ENCODE measurements at regions not wholly inside any gene's neighbourhood (a gene's known extent, or its start where the extent isn't known, plus 50 kb on each side); places are given as distances from the start of the nearest gene placed in this dataset.

DNA sequence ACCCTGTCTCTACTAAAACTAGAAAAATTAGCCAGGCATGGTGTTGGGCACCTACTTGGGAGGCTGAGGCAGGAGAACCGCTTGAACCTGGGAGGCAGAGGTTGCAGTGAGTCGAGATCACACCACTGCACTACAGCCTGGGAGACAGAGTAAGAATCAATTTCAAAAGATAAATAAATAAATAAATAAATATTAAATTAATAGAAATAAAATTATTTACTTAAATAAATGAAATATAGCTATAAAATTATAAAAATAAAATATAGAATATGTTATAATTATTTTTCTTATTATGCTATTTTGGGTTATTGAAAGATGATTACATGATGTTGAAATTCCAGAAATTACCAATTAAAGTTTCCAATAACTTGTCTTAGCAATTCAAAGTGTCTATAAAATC lies 1029.8 kb upstream of the AGA start:
- Histone ChIP-seq H3K27ac (ENCODE audit: low read depth, low read length, severe bottlenecking) (no peak overlapping the region), H3K4me3 (ENCODE audit: extremely low read depth, insufficient read depth, low read length, poor library complexity, severe bottlenecking) (no peak overlapping the region), H3K9me3 (ENCODE audit: control insufficient read depth, low read length) (no peaks in the 10 kb centered on the region), H3K4me1 (ENCODE audit: control insufficient read depth, insufficient read depth, low read length, poor library complexity, severe bottlenecking) (no peaks in the 10 kb centered on the region), H3K36me3 (ENCODE audit: control insufficient read depth, insufficient read depth, low read length) (no peaks in the 10 kb centered on the region)
- WGBS, 2 experiments (ENCODE audit: insufficient coverage in 2 of 2): no CpG with 5 or more reads among the region's 2 CpGs

DNA sequence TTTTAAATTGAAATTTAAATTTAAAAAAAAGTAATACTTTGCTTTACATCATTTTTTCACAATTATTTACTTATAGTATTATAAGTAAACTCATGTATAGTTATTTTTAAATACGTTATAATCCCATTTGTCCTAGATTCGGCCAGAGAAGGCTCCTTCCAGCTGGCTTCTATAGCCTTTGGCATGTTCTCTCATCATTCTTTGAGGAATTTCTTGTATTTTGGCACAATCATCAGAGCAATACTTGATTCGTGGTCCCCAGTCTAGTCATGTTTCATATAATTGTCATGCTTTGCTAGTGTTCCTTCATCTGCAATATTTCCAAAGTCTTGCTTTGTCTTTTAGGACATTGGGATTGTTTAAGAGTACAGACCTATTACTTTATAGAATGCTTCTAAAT lies 1037.9 kb upstream of the AGA start:
- 89% methylated on average over 2 of the region's 3 CpGs; no CpG with 5 or more reads in 1 of the 2 experiments for WGBS, 2 experiments (ENCODE audit: insufficient coverage in 2 of 2)
- H3K9me3 ChIP-seq (ENCODE audit: control insufficient read depth, low read length): no peaks in the 10 kb centered on the region
- H3K4me3 ChIP-seq (ENCODE audit: extremely low read depth, insufficient read depth, low read length, poor library complexity, severe bottlenecking): no peak overlapping the region
- no peak overlapping the region for H3K27ac ChIP-seq (ENCODE audit: low read depth, low read length, severe bottlenecking)
- no peaks in the 10 kb centered on the region for H3K36me3 ChIP-seq (ENCODE audit: control insufficient read depth, insufficient read depth, low read length)
- H3K4me1 ChIP-seq (ENCODE audit: control insufficient read depth, insufficient read depth, low read length, poor library complexity, severe bottlenecking): no peaks in the 10 kb centered on the region

- Histone ChIP-seq H3K36me3 (ENCODE audit: control insufficient read depth, insufficient read depth, low read length) (no peaks in the 10 kb centered on the region), H3K27ac (ENCODE audit: low read depth, low read length, severe bottlenecking) (no peak overlapping the region), H3K9me3 (ENCODE audit: control insufficient read depth, low read length) (no peaks in the 10 kb centered on the region), H3K4me1 (ENCODE audit: control insufficient read depth, insufficient read depth, low read length, poor library complexity, severe bottlenecking) (no peaks in the 10 kb centered on the region), H3K4me3 (ENCODE audit: extremely low read depth, insufficient read depth, low read length, poor library complexity, severe bottlenecking) (no peak overlapping the region)
Observed at GRCh38 chr4:178480881-178481280, 1038.6 kb upstream of the AGA start.

GRCh38 chr4:178481564-178481963 lies 1039.3 kb upstream of the AGA start:
- H3K9me3 ChIP-seq (ENCODE audit: control insufficient read depth, low read length): no peaks in the 10 kb centered on the region
- H3K27ac ChIP-seq (ENCODE audit: low read depth, low read length, severe bottlenecking): no peak overlapping the region
- WGBS, 2 experiments (ENCODE audit: insufficient coverage in 2 of 2): 92% methylated on average over 2 of the region's 3 CpGs; no CpG with 5 or more reads in 1 of the 2 experiments
- H3K36me3 ChIP-seq (ENCODE audit: control insufficient read depth, insufficient read depth, low read length): no peaks in the 10 kb centered on the region
- no peak overlapping the region for H3K4me3 ChIP-seq (ENCODE audit: extremely low read depth, insufficient read depth, low read length, poor library complexity, severe bottlenecking)
- no peaks in the 10 kb centered on the region for H3K4me1 ChIP-seq (ENCODE audit: control insufficient read depth, insufficient read depth, low read length, poor library complexity, severe bottlenecking)

DNA sequence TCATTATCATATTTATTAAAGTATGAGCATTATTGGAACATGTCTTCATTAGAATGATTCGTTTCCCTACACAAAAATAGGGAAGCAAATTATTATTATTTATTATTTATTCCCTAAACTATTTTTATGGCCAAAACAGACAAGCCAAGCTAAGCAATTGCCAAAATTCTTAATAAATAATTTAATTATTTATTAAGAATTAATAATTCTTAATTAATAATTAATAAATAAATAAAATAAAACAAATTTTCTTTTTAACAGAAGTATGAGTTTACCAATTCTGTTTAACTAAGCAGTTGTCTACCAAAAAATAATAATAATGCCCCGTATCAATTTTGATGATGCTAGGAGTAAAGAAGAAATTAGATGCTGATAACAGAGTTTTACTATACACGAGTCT lies 1080.8 kb upstream of the AGA start:
- Histone ChIP-seq H3K36me3 (ENCODE audit: control insufficient read depth, insufficient read depth, low read length) (no peaks in the 10 kb centered on the region), H3K9me3 (ENCODE audit: control insufficient read depth, low read length) (no peaks in the 10 kb centered on the region), H3K27ac (ENCODE audit: low read depth, low read length, severe bottlenecking) (no peak overlapping the region), H3K4me1 (ENCODE audit: control insufficient read depth, insufficient read depth, low read length, poor library complexity, severe bottlenecking) (no peaks in the 10 kb centered on the region), H3K4me3 (ENCODE audit: extremely low read depth, insufficient read depth, low read length, poor library complexity, severe bottlenecking) (no peak overlapping the region)
- no CpG with 5 or more reads among the region's 3 CpGs for whole genome bisulfite sequencing, 2 experiments (ENCODE audit: insufficient coverage in 2 of 2)

DNA sequence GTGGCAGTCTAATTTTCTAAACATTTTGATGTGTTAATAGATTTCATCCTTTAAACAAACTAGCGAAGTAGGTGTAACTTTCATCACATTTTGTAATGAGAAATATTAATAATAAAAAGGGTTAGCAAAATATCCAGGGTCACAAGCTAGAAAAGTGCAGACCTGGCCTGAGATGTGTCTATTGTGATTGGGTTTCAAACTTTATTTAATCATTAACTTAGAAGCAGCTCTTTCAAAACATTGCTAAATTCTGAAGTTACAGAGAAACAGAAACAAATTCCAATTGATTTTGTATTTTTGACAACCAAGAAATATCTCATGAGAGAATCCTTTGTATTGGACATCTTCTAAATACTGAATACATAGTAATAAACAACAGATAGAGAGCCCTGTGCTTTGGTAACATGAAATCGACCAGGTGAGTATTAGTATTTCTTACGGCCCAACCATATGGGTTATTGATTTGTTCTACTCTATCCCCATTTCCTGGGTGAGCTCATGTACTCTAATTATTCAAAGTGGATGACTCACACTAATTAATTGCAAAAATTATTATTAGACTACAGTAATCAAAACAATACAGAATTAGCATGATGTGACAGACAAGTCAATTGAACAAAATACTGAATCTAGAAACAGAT lies 1093.8 kb upstream of the AGA start:
- Histone ChIP-seq H3K36me3 (ENCODE audit: control insufficient read depth, insufficient read depth, low read length) (no peaks in the 10 kb centered on the region), H3K27ac (ENCODE audit: low read depth, low read length, severe bottlenecking) (no peak overlapping the region), H3K4me3 (ENCODE audit: extremely low read depth, insufficient read depth, low read length, poor library complexity, severe bottlenecking) (no peak overlapping the region), H3K9me3 (ENCODE audit: control insufficient read depth, low read length) (no peaks in the 10 kb centered on the region), H3K4me1 (ENCODE audit: control insufficient read depth, insufficient read depth, low read length, poor library complexity, severe bottlenecking) (no peaks in the 10 kb centered on the region)
- WGBS, 2 experiments (ENCODE audit: insufficient coverage in 2 of 2): 82% methylated on average over 2 of the region's 3 CpGs; no CpG with 5 or more reads in 1 of the 2 experiments

DNA sequence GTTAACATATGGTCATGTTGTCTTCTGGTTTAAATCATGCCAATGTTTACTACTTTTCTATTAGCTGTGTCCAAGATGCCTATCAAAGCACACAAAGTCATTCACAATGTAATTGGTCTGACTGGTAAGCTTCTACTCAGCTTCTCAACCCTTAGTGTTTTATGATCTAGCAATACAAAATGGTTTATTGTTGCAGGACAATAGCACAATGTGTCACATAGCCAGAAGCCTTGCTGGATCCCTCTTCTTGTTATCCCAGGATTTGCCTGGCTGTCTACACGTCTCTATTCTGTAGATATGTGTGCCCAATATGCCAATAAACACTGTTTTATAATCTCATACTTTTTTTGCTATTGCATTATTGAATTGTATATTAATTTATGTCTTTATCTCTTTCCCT lies 1111.0 kb upstream of the AGA start:
- WGBS, 2 experiments (ENCODE audit: insufficient coverage in 2 of 2): no CpG with 5 or more reads among the region's 1 CpG
- no peak overlapping the region for H3K27ac ChIP-seq (ENCODE audit: low read depth, low read length, severe bottlenecking)
- H3K4me3 ChIP-seq (ENCODE audit: extremely low read depth, insufficient read depth, low read length, poor library complexity, severe bottlenecking): no peak overlapping the region
- no peaks in the 10 kb centered on the region for H3K36me3 ChIP-seq (ENCODE audit: control insufficient read depth, insufficient read depth, low read length)
- H3K9me3 ChIP-seq (ENCODE audit: control insufficient read depth, low read length): no peaks in the 10 kb centered on the region
- no peaks in the 10 kb centered on the region for H3K4me1 ChIP-seq (ENCODE audit: control insufficient read depth, insufficient read depth, low read length, poor library complexity, severe bottlenecking)

- H3K9me3 ChIP-seq (ENCODE audit: control insufficient read depth, low read length): no peaks in the 10 kb centered on the region
- no CpG with 5 or more reads among the region's 1 CpG for WGBS, 2 experiments (ENCODE audit: insufficient coverage in 2 of 2)
Observed at GRCh38 chr4:178554352-178554751, 1112.1 kb upstream of the AGA start.

DNA sequence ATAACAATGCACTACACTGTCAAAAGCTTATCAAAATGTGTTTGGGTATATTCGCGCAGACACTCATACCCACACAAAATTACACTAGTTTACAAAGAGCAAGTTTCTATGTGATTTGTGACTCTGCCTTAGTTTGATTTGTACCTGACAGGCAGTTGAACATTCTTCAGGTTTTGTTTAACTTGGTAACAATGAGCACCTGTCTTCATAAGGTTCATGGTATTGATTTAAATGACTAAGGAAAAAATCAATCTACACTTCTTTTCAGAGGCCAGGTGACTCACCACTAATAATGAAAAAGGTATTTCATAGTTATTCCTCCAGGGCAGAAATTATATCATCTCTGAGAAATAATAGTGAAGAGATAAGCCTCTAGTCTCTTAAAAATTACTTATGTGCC lies 1114.6 kb upstream of the AGA start:
- Histone ChIP-seq H3K36me3 (ENCODE audit: control insufficient read depth, insufficient read depth, low read length) (no peaks in the 10 kb centered on the region), H3K4me1 (ENCODE audit: control insufficient read depth, insufficient read depth, low read length, poor library complexity, severe bottlenecking) (no peaks in the 10 kb centered on the region), H3K9me3 (ENCODE audit: control insufficient read depth, low read length) (no peaks in the 10 kb centered on the region), H3K4me3 (ENCODE audit: extremely low read depth, insufficient read depth, low read length, poor library complexity, severe bottlenecking) (no peak overlapping the region), H3K27ac (ENCODE audit: low read depth, low read length, severe bottlenecking) (no peak overlapping the region)
- no CpG with 5 or more reads among the region's 2 CpGs for WGBS, 2 experiments (ENCODE audit: insufficient coverage in 2 of 2)

More at GRCh38 chr4:178554352-178554751, 1112.1 kb upstream of the AGA start:
- Histone ChIP-seq H3K4me1 (ENCODE audit: control insufficient read depth, insufficient read depth, low read length, poor library complexity, severe bottlenecking) (no peaks in the 10 kb centered on the region), H3K36me3 (ENCODE audit: control insufficient read depth, insufficient read depth, low read length) (no peaks in the 10 kb centered on the region), H3K27ac (ENCODE audit: low read depth, low read length, severe bottlenecking) (no peak overlapping the region), H3K4me3 (ENCODE audit: extremely low read depth, insufficient read depth, low read length, poor library complexity, severe bottlenecking) (no peak overlapping the region)

DNA sequence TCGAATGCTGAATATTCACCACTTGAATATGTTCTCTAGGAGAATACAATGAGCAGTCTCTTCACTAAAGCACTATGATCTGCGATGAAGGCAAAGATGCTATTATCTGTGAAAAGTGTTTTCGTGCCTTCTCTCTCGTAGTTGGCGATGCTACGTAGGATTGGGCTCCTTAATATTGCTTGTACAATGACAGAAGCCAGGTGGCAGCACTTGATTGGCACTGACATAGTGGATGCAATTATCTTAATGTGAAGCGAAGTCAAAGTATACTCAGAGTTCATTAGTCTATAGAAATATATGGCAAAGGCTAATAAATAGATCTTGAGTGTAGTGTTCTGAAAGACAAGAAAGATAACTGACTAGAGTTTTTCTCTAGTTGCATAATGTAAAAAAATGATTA lies 1135.7 kb upstream of the AGA start:
- Histone ChIP-seq H3K4me1 (ENCODE audit: control insufficient read depth, insufficient read depth, low read length, poor library complexity, severe bottlenecking) (no peaks in the 10 kb centered on the region), H3K9me3 (ENCODE audit: control insufficient read depth, low read length) (no peaks in the 10 kb centered on the region), H3K27ac (ENCODE audit: low read depth, low read length, severe bottlenecking) (no peak overlapping the region), H3K36me3 (ENCODE audit: control insufficient read depth, insufficient read depth, low read length) (no peaks in the 10 kb centered on the region), H3K4me3 (ENCODE audit: extremely low read depth, insufficient read depth, low read length, poor library complexity, severe bottlenecking) (no peak overlapping the region)
- 87 to 91% methylated on average over 6 to 7 of the region's 7 CpGs for WGBS, 2 experiments (ENCODE audit: insufficient coverage in 2 of 2)

GRCh38 chr4:178595500-178596138 lies 1153.4 kb upstream of the AGA start:
- Histone ChIP-seq H3K27ac (ENCODE audit: low read depth, low read length, severe bottlenecking) (no peak overlapping the region), H3K36me3 (ENCODE audit: control insufficient read depth, insufficient read depth, low read length) (no peaks in the 10 kb centered on the region), H3K4me3 (ENCODE audit: extremely low read depth, insufficient read depth, low read length, poor library complexity, severe bottlenecking) (no peak overlapping the region), H3K4me1 (ENCODE audit: control insufficient read depth, insufficient read depth, low read length, poor library complexity, severe bottlenecking) (no peaks in the 10 kb centered on the region), H3K9me3 (ENCODE audit: control insufficient read depth, low read length) (no peaks in the 10 kb centered on the region)
- 100% methylated on average over 1 of the region's 6 CpGs; no CpG with 5 or more reads in 1 of the 2 experiments for WGBS, 2 experiments (ENCODE audit: insufficient coverage in 2 of 2)

Data from mesodermal cell (in vitro differentiated cells).